ENCODE measurements at regions not wholly inside any gene's neighbourhood (a gene's known extent, or its start where the extent isn't known, plus 50 kb on each side); places are given as distances from the start of the nearest gene placed in this dataset.

DNA sequence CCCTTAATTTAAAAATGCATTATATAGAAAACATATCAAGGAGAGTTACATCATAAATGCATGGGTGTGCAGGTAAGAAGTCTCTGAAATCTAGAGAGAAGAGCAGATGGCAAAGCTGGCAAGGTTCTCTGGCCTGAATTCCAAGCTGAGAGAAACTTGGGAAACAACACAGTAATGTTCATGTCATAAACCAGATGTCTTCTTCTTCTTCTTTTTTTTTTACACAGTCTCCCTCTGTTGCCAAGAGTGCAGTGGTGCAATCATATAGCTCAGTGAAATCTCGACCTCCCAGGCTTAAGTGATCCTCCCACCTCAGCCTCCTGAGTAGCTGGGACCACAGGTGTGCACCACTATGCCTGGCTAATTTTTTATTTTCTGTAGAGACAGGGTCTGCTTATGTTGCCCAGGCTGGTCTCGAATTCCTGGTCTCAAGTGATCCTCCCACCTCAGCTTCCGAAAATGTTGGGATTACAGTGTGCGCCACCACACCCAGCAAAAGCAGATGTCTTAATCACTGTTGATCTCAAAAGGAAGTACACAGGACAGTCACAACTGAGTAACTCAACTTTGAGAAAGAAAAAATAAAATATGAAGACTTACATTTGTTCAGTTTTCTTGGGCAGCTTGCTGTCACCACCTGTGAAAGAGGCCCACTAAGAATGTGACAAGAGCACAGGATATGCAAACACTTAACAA, 77.3 kb downstream of the DNAAF9 start:
- no peak for DNase-seq (ENCODE audit: low read depth, low spot score)
- Histone ChIP-seq H3K9me3 (replicated peaks; ENCODE audit: control insufficient read depth, insufficient read depth, low read length) (no peaks in the 10 kb centered on the region), H3K9ac (ENCODE audit: control insufficient read depth, insufficient read depth, low read length) (no peak overlapping the region), H3K36me3 (ENCODE audit: control insufficient read depth in 2 of 2, insufficient read depth in 2 of 2, low read length in 1 of 2) (no peaks in the 10 kb centered on the region), H4K20me1 (ENCODE audit: control insufficient read depth, insufficient read depth) (no peaks in the 10 kb centered on the region), H3K4me1 (ENCODE audit: control insufficient read depth, insufficient read depth, low read length) (no peaks in the 10 kb centered on the region), H3K27ac (ENCODE audit: control insufficient read depth, insufficient read depth) (no peak overlapping the region), H3K4me2 (ENCODE audit: control insufficient read depth, insufficient read depth) (no peak overlapping the region), H2AFZ (ENCODE audit: control insufficient read depth, low read depth, low read length) (no peak overlapping the region), H3K79me2 (ENCODE audit: control insufficient read depth, insufficient read depth, low read length) (no peaks in the 10 kb centered on the region), H3K27me3 (replicated peaks in 1 of 2; ENCODE audit: control insufficient read depth in 2 of 2, insufficient read depth in 2 of 2, low read length in 1 of 2) (no peaks in the 10 kb centered on the region), H3K4me3 (no peak overlapping the region)
- BruUV-seq (replicated peaks): no TSS peak
- RAD21 ChIA-PET (ENCODE audit: unreplicated experiment): interaction anchor here (1.0 to 1.1 kb wide), 2 partner anchors 13 to 79 kb away, joined by 3 read pairs; no protein-coding TSS in a partner anchor
- SMC1A ChIA-PET (ENCODE audit: uncharacterized antibody, unreplicated experiment): interaction anchor here (1.6 kb wide), 1 partner anchor 13 kb away, joined by 6 read pairs; no protein-coding TSS in a partner anchor
- CTCF ChIA-PET: no interaction called here
- ATAC-seq: no peak
- POLR2A ChIA-PET: interaction anchor here (0.6 kb wide), 2 partner anchors 12 to 73 kb away, joined by 3 to 5 read pairs; no protein-coding TSS in a partner anchor
- no peak for FAIRE-seq
- 53% methylated on average over 4 of the region's 4 CpGs for WGBS (ENCODE audit: insufficient coverage, insufficient replicate concordance, low lambda C conversion rate, missing lambda C conversion rate)
- intact Hi-C loops (cut with micrococcal nuclease; ENCODE audit: unreplicated experiment) (no loop called here), in situ Hi-C loops (cut with MboI) (no loop called here)
- TF ChIP-seq JUNB (IDR thresholded peaks at IDR 0.05) (no peak), ZNF24 (IDR thresholded peaks at IDR 0.05) (no peak), POU2F2 (IDR thresholded peaks at IDR 0.05; ENCODE audit: borderline replicate concordance, low read depth, low read length) (no peak)
- TF ChIP-seq, protein P1, sequence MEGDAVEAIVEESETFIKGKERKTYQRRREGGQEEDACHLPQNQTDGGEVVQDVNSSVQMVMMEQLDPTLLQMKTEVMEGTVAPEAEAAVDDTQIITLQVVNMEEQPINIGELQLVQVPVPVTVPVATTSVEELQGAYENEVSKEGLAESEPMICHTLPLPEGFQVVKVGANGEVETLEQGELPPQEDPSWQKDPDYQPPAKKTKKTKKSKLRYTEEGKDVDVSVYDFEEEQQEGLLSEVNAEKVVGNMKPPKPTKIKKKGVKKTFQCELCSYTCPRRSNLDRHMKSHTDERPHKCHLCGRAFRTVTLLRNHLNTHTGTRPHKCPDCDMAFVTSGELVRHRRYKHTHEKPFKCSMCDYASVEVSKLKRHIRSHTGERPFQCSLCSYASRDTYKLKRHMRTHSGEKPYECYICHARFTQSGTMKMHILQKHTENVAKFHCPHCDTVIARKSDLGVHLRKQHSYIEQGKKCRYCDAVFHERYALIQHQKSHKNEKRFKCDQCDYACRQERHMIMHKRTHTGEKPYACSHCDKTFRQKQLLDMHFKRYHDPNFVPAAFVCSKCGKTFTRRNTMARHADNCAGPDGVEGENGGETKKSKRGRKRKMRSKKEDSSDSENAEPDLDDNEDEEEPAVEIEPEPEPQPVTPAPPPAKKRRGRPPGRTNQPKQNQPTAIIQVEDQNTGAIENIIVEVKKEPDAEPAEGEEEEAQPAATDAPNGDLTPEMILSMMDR (IDR thresholded peaks at IDR 0.05 in 2 of 3, conservative IDR thresholded peaks at IDR 0.05 in 1 of 3; ENCODE audit: control insufficient read depth in 2 of 3, extremely low read depth in 1 of 3, insufficient read depth in 1 of 3, low read depth in 3 of 3, low read length in 3 of 3): 0 out of 6 replicates have a peak, but pooled peaks of 1 of the 3 experiments have one; percentile 4

DNA sequence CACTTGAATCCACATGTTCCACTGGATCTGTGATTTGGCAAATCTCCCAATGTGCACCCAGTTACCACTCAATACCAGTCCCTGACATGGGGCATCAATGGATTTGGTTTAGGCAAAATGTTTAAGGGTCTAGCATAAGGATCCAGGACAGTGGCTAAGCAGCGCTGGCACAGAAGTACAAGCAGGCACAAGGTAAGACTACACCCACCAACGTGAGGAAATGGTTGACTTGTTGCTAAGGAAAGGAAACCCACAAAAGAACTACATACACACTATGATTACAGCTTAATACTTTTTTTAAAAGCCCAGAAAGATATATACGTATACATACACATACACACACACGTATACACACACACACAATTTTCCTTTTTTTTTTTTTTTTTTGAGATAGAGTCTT, 79.0 kb downstream of the DNAAF9 start:
- SMC1A ChIA-PET (ENCODE audit: uncharacterized antibody, unreplicated experiment): interaction anchor here (1.6 kb wide), 1 partner anchor 12 kb away, joined by 6 read pairs; no protein-coding TSS in a partner anchor
- Histone ChIP-seq H3K9me3 (replicated peaks; ENCODE audit: control insufficient read depth, insufficient read depth, low read length) (no peaks in the 10 kb centered on the region), H3K27ac (ENCODE audit: control insufficient read depth, insufficient read depth) (no peak overlapping the region), H3K79me2 (ENCODE audit: control insufficient read depth, insufficient read depth, low read length) (no peaks in the 10 kb centered on the region), H3K4me1 (ENCODE audit: control insufficient read depth, insufficient read depth, low read length) (no peaks in the 10 kb centered on the region), H3K9ac (ENCODE audit: control insufficient read depth, insufficient read depth, low read length) (no peak overlapping the region), H3K4me3 (no peak overlapping the region), H3K4me2 (ENCODE audit: control insufficient read depth, insufficient read depth) (no peak overlapping the region), H2AFZ (ENCODE audit: control insufficient read depth, low read depth, low read length) (no peak overlapping the region), H4K20me1 (ENCODE audit: control insufficient read depth, insufficient read depth) (no peaks in the 10 kb centered on the region), H3K36me3 (ENCODE audit: control insufficient read depth in 2 of 2, insufficient read depth in 2 of 2, low read length in 1 of 2) (no peaks in the 10 kb centered on the region), H3K27me3 (replicated peaks in 1 of 2; ENCODE audit: control insufficient read depth in 2 of 2, insufficient read depth in 2 of 2, low read length in 1 of 2) (no peaks in the 10 kb centered on the region)
- no TSS peak for BruUV-seq (replicated peaks)
- no peak for DNase-seq (ENCODE audit: low read depth, low spot score)
- WGBS (ENCODE audit: insufficient coverage, insufficient replicate concordance, low lambda C conversion rate, missing lambda C conversion rate): 35% methylated on average over 4 of the region's 4 CpGs
- in situ Hi-C loops (cut with MboI) (no loop called here), intact Hi-C loops (cut with micrococcal nuclease; ENCODE audit: unreplicated experiment) (no loop called here)
- no peak for FAIRE-seq
- POLR2A ChIA-PET: no interaction called here
- CTCF ChIA-PET: interaction anchor here (1.3 kb wide), 1 partner anchor 12 kb away, joined by 4 read pairs; no protein-coding TSS in a partner anchor
- RAD21 ChIA-PET (ENCODE audit: unreplicated experiment): no interaction called here
- no peak for ATAC-seq
- TF ChIP-seq, protein P2, sequence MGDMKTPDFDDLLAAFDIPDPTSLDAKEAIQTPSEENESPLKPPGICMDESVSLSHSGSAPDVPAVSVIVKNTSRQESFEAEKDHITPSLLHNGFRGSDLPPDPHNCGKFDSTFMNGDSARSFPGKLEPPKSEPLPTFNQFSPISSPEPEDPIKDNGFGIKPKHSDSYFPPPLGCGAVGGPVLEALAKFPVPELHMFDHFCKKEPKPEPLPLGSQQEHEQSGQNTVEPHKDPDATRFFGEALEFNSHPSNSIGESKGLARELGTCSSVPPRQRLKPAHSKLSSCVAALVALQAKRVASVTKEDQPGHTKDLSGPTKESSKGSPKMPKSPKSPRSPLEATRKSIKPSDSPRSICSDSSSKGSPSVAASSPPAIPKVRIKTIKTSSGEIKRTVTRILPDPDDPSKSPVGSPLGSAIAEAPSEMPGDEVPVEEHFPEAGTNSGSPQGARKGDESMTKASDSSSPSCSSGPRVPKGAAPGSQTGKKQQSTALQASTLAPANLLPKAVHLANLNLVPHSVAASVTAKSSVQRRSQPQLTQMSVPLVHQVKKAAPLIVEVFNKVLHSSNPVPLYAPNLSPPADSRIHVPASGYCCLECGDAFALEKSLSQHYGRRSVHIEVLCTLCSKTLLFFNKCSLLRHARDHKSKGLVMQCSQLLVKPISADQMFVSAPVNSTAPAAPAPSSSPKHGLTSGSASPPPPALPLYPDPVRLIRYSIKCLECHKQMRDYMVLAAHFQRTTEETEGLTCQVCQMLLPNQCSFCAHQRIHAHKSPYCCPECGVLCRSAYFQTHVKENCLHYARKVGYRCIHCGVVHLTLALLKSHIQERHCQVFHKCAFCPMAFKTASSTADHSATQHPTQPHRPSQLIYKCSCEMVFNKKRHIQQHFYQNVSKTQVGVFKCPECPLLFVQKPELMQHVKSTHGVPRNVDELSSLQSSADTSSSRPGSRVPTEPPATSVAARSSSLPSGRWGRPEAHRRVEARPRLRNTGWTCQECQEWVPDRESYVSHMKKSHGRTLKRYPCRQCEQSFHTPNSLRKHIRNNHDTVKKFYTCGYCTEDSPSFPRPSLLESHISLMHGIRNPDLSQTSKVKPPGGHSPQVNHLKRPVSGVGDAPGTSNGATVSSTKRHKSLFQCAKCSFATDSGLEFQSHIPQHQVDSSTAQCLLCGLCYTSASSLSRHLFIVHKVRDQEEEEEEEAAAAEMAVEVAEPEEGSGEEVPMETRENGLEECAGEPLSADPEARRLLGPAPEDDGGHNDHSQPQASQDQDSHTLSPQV (IDR thresholded peaks at IDR 0.05): no peak
- TF ChIP-seq, protein P3, sequence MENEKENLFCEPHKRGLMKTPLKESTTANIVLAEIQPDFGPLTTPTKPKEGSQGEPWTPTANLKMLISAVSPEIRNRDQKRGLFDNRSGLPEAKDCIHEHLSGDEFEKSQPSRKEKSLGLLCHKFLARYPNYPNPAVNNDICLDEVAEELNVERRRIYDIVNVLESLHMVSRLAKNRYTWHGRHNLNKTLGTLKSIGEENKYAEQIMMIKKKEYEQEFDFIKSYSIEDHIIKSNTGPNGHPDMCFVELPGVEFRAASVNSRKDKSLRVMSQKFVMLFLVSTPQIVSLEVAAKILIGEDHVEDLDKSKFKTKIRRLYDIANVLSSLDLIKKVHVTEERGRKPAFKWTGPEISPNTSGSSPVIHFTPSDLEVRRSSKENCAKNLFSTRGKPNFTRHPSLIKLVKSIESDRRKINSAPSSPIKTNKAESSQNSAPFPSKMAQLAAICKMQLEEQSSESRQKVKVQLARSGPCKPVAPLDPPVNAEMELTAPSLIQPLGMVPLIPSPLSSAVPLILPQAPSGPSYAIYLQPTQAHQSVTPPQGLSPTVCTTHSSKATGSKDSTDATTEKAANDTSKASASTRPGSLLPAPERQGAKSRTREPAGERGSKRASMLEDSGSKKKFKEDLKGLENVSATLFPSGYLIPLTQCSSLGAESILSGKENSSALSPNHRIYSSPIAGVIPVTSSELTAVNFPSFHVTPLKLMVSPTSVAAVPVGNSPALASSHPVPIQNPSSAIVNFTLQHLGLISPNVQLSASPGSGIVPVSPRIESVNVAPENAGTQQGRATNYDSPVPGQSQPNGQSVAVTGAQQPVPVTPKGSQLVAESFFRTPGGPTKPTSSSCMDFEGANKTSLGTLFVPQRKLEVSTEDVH (IDR thresholded peaks at IDR 0.05; ENCODE audit: low read depth, partially characterized antibody): no peak
- no peak for TF ChIP-seq GATAD2B (conservative IDR thresholded peaks at IDR 0.05; ENCODE audit: low read depth)
